C4-2B (cell line): ENCODE measurements at regions not wholly inside any gene's neighbourhood (a gene's known extent, or its start where the extent isn't known, plus 50 kb on each side); places are given as distances from the start of the nearest gene placed in this dataset.
A peak's percentile ranks its signal among the peaks of the same experiment; 100 is the strongest.

Source experiments
- H3K27ac ChIP-seq: fragments of 450-650 bp; 2 replicates; pipeline ENCODE4 v1.5.1; 2017
- ZFX ChIP-seq: fragments of 450-650 bp; IDR thresholded peaks from 2 replicates; pipeline ENCODE4 v1.6.1; 2017
- TF ChIP-seq, protein P1 (sequence below): fragments of 450-650 bp; conservative IDR thresholded peaks from 2 replicates; pipeline ENCODE4 v1.5.1; 2017; ENCODE audit warnings: mild to moderate bottlenecking

DNA sequence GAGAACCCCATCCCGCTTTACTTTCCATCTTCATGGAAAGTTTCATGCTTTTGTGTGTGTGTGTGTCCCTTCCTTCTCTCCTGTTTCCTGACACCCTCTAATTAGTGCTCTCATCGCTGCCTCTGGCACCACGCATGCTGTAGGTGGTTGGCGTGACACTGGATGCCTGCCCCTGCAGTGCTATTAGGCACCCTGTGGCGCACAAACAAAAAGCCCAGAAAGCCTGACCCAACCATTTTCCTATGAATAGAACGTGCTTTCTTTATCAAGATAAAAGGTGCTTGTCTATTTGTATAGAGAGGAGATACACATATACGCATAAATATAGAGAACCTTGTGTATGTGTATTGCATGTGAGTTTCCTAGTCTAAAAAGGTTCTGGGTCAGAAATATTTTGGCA lies 120.8 kb upstream of the CDCA7L start:
- H3K27ac ChIP-seq: peak overlapping the region; percentile 44; the same call in 1 of the 2 replicates
- no peak for TF ChIP-seq ZFX
- TF ChIP-seq, protein P1, sequence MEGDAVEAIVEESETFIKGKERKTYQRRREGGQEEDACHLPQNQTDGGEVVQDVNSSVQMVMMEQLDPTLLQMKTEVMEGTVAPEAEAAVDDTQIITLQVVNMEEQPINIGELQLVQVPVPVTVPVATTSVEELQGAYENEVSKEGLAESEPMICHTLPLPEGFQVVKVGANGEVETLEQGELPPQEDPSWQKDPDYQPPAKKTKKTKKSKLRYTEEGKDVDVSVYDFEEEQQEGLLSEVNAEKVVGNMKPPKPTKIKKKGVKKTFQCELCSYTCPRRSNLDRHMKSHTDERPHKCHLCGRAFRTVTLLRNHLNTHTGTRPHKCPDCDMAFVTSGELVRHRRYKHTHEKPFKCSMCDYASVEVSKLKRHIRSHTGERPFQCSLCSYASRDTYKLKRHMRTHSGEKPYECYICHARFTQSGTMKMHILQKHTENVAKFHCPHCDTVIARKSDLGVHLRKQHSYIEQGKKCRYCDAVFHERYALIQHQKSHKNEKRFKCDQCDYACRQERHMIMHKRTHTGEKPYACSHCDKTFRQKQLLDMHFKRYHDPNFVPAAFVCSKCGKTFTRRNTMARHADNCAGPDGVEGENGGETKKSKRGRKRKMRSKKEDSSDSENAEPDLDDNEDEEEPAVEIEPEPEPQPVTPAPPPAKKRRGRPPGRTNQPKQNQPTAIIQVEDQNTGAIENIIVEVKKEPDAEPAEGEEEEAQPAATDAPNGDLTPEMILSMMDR: no peak

DNA sequence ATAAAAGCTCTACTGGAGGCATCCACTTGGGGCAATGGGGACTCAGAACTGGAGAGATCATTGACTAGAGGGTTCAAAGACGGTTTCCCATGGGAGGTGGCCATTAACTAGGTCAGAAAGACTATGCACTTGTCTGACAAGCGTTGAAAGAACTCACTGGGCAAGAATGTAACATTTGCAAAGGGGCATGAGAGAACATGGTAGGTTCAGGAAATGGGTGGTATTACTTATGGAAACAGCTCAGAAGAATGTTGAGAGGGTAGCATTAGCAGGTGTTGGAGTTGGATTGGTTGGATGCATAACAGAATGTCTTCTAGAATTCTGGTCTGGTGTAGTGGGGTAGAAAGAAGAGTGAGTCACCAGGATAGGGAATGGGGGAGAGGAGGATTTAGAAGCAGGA lies 119.1 kb upstream of the CDCA7L start:
- H3K27ac ChIP-seq: no peak overlapping the region
- no peak for TF ChIP-seq ZFX
- TF ChIP-seq, protein P1: no peak

DNA sequence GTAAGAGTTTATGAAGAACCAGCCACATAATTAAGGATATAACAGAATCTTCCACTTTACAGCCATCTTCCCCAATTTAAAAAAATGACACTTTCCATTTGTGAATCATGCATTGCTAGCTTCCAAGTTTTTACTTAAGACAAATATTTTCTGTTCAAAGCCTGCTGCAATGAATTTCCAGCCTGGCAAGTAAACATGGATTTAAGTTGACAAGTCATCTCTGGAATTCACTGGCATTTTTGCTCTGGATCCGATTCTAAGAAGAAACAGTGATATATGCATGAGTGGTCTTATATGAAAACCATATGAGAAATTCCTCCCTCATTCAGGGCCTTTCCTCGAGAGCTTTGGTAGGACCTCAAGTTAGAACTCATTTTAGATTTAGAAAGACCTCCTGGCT lies 116.1 kb upstream of the CDCA7L start:
- H3K27ac ChIP-seq: no peak overlapping the region
- TF ChIP-seq, protein P1: no peak
- TF ChIP-seq ZFX: no peak

DNA sequence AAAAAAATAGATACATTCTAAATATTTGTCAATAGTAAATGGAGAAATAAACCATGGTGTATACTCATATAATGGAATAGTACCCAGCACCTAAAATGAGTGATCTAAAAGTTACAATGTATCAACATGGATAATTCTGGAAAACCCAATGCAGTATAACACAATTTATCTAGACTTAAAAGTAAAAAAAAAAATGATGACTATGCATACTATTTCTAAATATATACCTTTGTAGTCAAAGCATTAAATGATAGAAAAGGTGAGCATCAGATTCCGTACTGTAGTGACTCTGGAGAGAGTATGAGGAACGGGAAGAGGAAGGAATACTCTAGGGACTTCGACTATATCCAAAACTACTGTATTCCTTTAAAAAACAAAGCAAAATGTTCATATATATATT lies 115.2 kb upstream of the CDCA7L start:
- H3K27ac ChIP-seq: no peak overlapping the region
- TF ChIP-seq, protein P1: no peak
- no peak for TF ChIP-seq ZFX

DNA sequence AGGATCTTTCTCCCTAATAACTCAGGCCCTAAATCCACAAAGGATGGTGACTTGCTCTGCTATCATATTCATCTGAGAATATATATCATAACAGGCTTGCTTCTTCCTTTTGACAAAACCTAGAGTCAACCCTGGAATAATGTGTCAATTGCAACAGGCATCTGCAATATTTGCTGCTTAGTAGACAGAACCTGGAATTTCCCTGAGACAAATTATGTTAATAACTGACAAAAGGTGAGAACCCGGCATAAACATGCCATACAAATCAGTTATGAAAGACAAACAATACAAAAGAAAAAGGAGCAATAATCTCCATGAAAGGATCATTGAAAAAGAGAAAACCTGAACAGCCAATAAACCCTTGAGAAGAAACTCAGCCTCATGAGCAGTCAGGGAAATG lies 114.5 kb upstream of the CDCA7L start:
- no peak for TF ChIP-seq ZFX
- TF ChIP-seq, protein P1: no peak

DNA sequence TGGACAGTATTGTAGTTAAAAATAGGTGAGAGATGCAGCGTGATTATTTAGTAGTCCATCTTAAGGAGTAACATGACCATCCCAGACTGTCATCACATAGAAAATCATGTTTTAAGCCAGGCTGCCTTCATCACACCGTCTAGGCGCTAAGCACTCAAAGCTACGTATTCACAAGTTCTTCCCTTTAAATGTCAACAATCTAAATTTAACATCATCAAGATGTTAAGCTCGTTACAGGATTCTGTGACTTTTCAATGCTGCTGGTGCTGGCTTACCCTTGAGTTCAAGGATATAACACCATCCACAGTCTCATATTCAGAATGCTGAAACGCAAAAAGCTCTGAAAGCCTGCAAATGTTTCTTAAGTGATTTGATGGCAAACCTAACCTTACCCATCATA lies 109.5 kb upstream of the CDCA7L start:
- no peak overlapping the region for H3K27ac ChIP-seq
- TF ChIP-seq, protein P1: no peak
- TF ChIP-seq ZFX: no peak

More for the DNA sequence above, 114.5 kb upstream of the CDCA7L start:
- no peak overlapping the region for H3K27ac ChIP-seq

DNA sequence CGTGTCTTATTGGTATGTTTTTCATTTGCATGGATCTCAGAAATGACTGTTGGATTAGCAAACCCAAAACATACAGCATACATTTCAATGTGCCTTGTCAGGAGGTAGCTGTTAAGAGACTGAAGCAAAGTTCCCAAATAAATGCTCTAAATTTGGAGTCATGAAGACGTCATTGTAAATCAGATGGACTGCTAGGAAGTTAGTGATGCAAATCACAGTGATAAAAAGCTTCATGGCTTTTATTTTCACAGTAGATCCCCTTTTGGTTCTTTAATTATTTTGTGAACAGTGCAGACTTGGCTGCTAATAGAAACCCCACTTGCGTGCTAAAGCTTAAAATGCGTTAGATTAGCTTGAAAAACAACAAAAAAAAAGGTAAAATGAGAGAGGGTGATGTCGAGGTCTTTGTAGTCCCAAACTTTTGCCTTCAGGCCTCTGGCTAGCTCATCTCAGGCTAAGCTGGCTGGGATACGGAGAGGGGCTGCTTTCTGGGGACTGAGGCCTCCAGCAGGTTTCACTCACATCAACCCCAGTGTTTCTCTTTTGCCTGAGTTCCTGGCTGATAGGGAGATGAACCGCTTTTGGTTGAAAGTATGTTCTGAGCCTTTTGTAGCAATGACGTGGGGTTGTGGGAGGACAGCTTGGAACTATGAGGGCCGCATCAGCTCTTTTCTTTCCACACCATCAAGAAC lies 107.1 kb upstream of the CDCA7L start:
- no peak overlapping the region for H3K27ac ChIP-seq
- no peak for TF ChIP-seq ZFX
- TF ChIP-seq, protein P1: no peak
